GM19328 (cell line): ENCODE measurements at regions not wholly inside any gene's neighbourhood (a gene's known extent, or its start where the extent isn't known, plus 50 kb on each side); places are given as distances from the start of the nearest gene placed in this dataset.
A peak's percentile ranks its signal among the peaks of the same experiment; 100 is the strongest.
"Not testable (repeated sequence)": the region's sequence is repeated elsewhere in the genome, so short reads cannot be mapped to it uniquely, and the experiment has no call there.

Source experiments
- ATAC-seq: cut with Tn5 transposase; IDR thresholded peaks from one replicate; pipeline ENCODE4 v1.9.1; 2021; ENCODE audit warnings: mild to moderate bottlenecking, moderate library complexity; ENCODE audit not compliant: unreplicated experiment

GRCh38 chr15:30470601-30471365, 56.7 kb upstream of the GOLGA8R start:
- ATAC-seq, result peak; percentile 85

GRCh38 chr15:30471366-30471749, 57.3 kb upstream of the GOLGA8R start:
- ATAC-seq, result not testable (repeated sequence)

- ATAC-seq, result not testable (repeated sequence)
Observed at GRCh38 chr15:30471817-30472551, 57.9 kb upstream of the GOLGA8R start.

- not testable (repeated sequence) for ATAC-seq
Observed at GRCh38 chr15:30484887-30485286, 67.0 kb upstream of the GOLGA8Q start.

- not testable (repeated sequence) for ATAC-seq
Observed at GRCh38 chr15:30489237-30489636, 62.6 kb upstream of the GOLGA8Q start.

- not testable (repeated sequence) for ATAC-seq
Observed at GRCh38 chr15:30490334-30490733, 61.5 kb upstream of the GOLGA8Q start.

- not testable (repeated sequence) for ATAC-seq
Observed at GRCh38 chr15:30493947-30494346, 57.9 kb upstream of the GOLGA8Q start.

- not testable (repeated sequence) for ATAC-seq
Observed at GRCh38 chr15:30497275-30497674, 54.6 kb upstream of the GOLGA8Q start.

GRCh38 chr15:30499233-30499632, 52.6 kb upstream of the GOLGA8Q start:
- not testable (repeated sequence) for ATAC-seq

GRCh38 chr15:30500511-30500910, 51.3 kb upstream of the GOLGA8Q start:
- not testable (repeated sequence) for ATAC-seq
